ENCODE measurements at regions not wholly inside any gene's neighbourhood (a gene's known extent, or its start where the extent isn't known, plus 50 kb on each side); places are given as distances from the start of the nearest gene placed in this dataset.

DNA sequence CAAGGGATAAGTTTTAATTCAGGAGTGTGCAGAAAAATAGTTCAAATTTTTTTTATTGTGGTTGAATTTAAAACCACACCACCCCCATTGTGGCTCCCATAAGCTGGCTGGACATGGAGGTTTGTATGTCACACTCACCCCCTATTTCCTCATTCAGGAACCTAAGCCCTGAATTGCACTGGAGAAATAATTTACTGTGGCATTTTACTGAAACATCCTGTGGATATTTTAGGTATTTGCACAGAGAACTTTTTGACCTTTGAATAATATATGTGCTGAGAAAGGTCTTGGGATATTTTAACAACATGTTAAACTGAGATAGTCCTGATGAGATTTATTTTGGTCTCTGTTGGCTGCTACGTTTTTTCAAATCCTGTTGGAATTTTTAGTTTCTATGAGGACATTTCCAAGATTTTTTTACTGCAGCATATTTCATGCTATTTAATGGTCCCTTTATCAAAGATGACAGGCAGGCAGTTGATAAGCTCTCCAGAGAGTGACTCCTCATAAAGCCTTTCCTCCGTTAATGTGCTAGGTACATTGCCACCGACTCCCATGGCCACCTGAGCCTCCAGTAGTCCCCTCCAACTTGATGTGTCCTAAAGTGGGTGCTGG is 51.2 kb upstream of the PALM2AKAP2 start:
- DNase-seq (ENCODE audit: low read depth): no peak
- no peak overlapping the region for H3K4me3 ChIP-seq (ENCODE audit: low read depth, low read length)
- no peak for TF ChIP-seq CTCF (IDR thresholded peaks at IDR 0.05; ENCODE audit: low read depth, low read length, missing control alignments)
- in situ Hi-C loops (cut with HindIII; ENCODE audit: low sequenced_read_pairs): no loop called here

DNA sequence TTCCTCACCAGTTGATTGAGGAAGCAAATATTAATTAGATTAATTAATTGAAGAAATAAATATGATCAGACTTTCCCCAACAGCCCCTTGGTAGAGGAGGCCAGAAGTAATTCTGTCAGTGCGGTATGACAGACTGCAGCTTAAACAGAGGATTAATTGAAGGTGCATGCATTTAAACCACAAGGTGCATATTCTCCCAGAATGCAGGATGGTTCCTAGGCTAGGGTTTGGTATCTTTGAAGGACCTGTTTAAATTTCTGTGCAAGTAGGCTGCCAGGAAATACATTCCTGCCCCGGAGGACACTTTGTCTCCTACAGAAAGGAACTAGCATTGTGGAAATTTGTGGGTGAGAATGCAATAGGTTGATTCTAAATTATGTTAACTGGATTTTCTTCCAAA is 50.5 kb upstream of the PALM2AKAP2 start:
- in situ Hi-C loops (cut with HindIII; ENCODE audit: low sequenced_read_pairs): no loop called here
- no peak for TF ChIP-seq CTCF (IDR thresholded peaks at IDR 0.05; ENCODE audit: low read depth, low read length, missing control alignments)
- DNase-seq (ENCODE audit: low read depth): no peak
- no peak overlapping the region for H3K4me3 ChIP-seq (ENCODE audit: low read depth, low read length)
